ENCODE measurements at regions not wholly inside any gene's neighbourhood (a gene's known extent, or its start where the extent isn't known, plus 50 kb on each side); places are given as distances from the start of the nearest gene placed in this dataset.

- TF ChIP-seq CTCF (IDR thresholded peaks at IDR 0.05), result no peak
- TF ChIP-seq POLR2A (IDR thresholded peaks at IDR 0.05), result no peak
Observed at GRCh38 chr2:181777734-181778133, 97.4 kb upstream of the NEUROD1 start.
